Activated T-cell treated with anti-CD3 and anti-CD28 coated beads, Interleukin-2, amount 50 U/mL, for 4 hours (primary cell): ENCODE measurements at regions not wholly inside any gene's neighbourhood (a gene's known extent, or its start where the extent isn't known, plus 50 kb on each side); places are given as distances from the start of the nearest gene placed in this dataset.
"Not testable (repeated sequence)": the region's sequence is repeated elsewhere in the genome, so short reads cannot be mapped to it uniquely, and the experiment has no call there.

ENCODE experiments used
- ATAC-seq, 2 donors: fragments of 200-7000 bp; cut with Tn5 transposase; one replicate each; pipeline ENCODE4 v1.10.0; 2021
- DNase-seq: peaks from one replicate; pipeline ENCODE4 v3.0.0-alpha.2; 2020
- H3K27me3 Mint-ChIP-seq: one replicate; pipeline ENCODE4 v1.8.0; 2021; ENCODE audit warnings: low read depth, mixed read lengths
- H3K36me3 Mint-ChIP-seq: one replicate; pipeline ENCODE4 v1.8.0; 2022; ENCODE audit warnings: mixed read lengths; ENCODE audit not compliant: insufficient read depth
- H3K4me1 Mint-ChIP-seq: one replicate; pipeline ENCODE4 v1.8.0; 2021; ENCODE audit warnings: low read depth, mixed read lengths
- H3K4me3 Mint-ChIP-seq: one replicate; pipeline ENCODE4 v1.8.0; 2021; ENCODE audit warnings: mild to moderate bottlenecking, moderate library complexity, mixed read lengths
- H3K9me3 Mint-ChIP-seq: one replicate; pipeline ENCODE4 v1.8.0; 2021; ENCODE audit warnings: mixed read lengths

GRCh38 chr3:160078533-160078932 lies 89.9 kb downstream of the IL12A start:
- H3K4me3 Mint-ChIP-seq, result no peak overlapping the region
- no peaks in the 10 kb centered on the region for H3K27me3 Mint-ChIP-seq
- DNase-seq, result no peak
- ATAC-seq, result no peak
- no peaks in the 10 kb centered on the region for H3K36me3 Mint-ChIP-seq
- peaks cover 17% of the 10 kb centered on the region for H3K9me3 Mint-ChIP-seq
- no peaks in the 10 kb centered on the region for H3K4me1 Mint-ChIP-seq

GRCh38 chr3:160081958-160082533 lies 93.4 kb downstream of the IL12A start:
- no peak for ATAC-seq
- no peaks in the 10 kb centered on the region for H3K36me3 Mint-ChIP-seq
- H3K27me3 Mint-ChIP-seq, result no peaks in the 10 kb centered on the region
- H3K4me1 Mint-ChIP-seq, result no peaks in the 10 kb centered on the region
- DNase-seq, result no peak
- H3K9me3 Mint-ChIP-seq, result peaks cover 17% of the 10 kb centered on the region
- no peak overlapping the region for H3K4me3 Mint-ChIP-seq

- ATAC-seq, result no peak
- Mint-ChIP-seq H3K4me1 (no peaks in the 10 kb centered on the region), H3K9me3 (peaks cover 20% of the 10 kb centered on the region), H3K36me3 (no peaks in the 10 kb centered on the region), H3K4me3 (no peak overlapping the region), H3K27me3 (no peaks in the 10 kb centered on the region)
- DNase-seq, result no peak
Measured at GRCh38 chr3:160084998-160085397, 96.4 kb downstream of the IL12A start.

- Mint-ChIP-seq H3K4me3 (no peak overlapping the region), H3K9me3 (peaks cover 4% of the 10 kb centered on the region)
Measured at GRCh38 chr3:160088492-160089137, 100.0 kb downstream of the IL12A start.

GRCh38 chr3:160090653-160091052 lies 102.0 kb downstream of the IL12A start:
- Mint-ChIP-seq H3K4me1 (no peaks in the 10 kb centered on the region), H3K9me3 (peaks cover 4% of the 10 kb centered on the region), H3K4me3 (no peak overlapping the region), H3K36me3 (no peaks in the 10 kb centered on the region), H3K27me3 (no peaks in the 10 kb centered on the region)
- DNase-seq, result no peak
- no peak for ATAC-seq

More at GRCh38 chr3:160088492-160089137, 100.0 kb downstream of the IL12A start:
- H3K36me3 Mint-ChIP-seq, result no peaks in the 10 kb centered on the region
- ATAC-seq (no peak), DNase-seq (no peak)
- H3K4me1 Mint-ChIP-seq, result no peaks in the 10 kb centered on the region
- no peaks in the 10 kb centered on the region for H3K27me3 Mint-ChIP-seq

GRCh38 chr3:160091441-160091840 lies 102.8 kb downstream of the IL12A start:
- DNase-seq (no peak), ATAC-seq (no peak)
- H3K4me3 Mint-ChIP-seq, result no peak overlapping the region
- peaks cover 4% of the 10 kb centered on the region for H3K9me3 Mint-ChIP-seq
- H3K4me1 Mint-ChIP-seq, result no peaks in the 10 kb centered on the region
- H3K36me3 Mint-ChIP-seq, result no peaks in the 10 kb centered on the region
- no peaks in the 10 kb centered on the region for H3K27me3 Mint-ChIP-seq

GRCh38 chr3:160092760-160093159 lies 104.1 kb downstream of the IL12A start:
- H3K27me3 Mint-ChIP-seq, result no peaks in the 10 kb centered on the region
- H3K4me1 Mint-ChIP-seq, result no peaks in the 10 kb centered on the region
- DNase-seq (no peak), ATAC-seq (no peak)
- no peaks in the 10 kb centered on the region for H3K36me3 Mint-ChIP-seq
- H3K4me3 Mint-ChIP-seq, result no peak overlapping the region
- peaks cover 4% of the 10 kb centered on the region for H3K9me3 Mint-ChIP-seq

- no peaks in the 10 kb centered on the region for H3K9me3 Mint-ChIP-seq
- H3K4me1 Mint-ChIP-seq, result no peaks in the 10 kb centered on the region
- no peak overlapping the region for H3K4me3 Mint-ChIP-seq
- H3K36me3 Mint-ChIP-seq, result no peaks in the 10 kb centered on the region
- no peak for ATAC-seq
- no peaks in the 10 kb centered on the region for H3K27me3 Mint-ChIP-seq
- no peak for DNase-seq
Measured at GRCh38 chr3:160094562-160094961, 105.9 kb downstream of the IL12A start.

GRCh38 chr3:160097478-160097877 lies 108.8 kb downstream of the IL12A start:
- Mint-ChIP-seq H3K9me3 (no peaks in the 10 kb centered on the region), H3K36me3 (no peaks in the 10 kb centered on the region), H3K4me1 (no peaks in the 10 kb centered on the region), H3K27me3 (peaks cover 4% of the 10 kb centered on the region), H3K4me3 (no peak overlapping the region)
- DNase-seq (no peak), ATAC-seq (no peak)

GRCh38 chr3:160098261-160098908 lies 109.8 kb downstream of the IL12A start:
- Mint-ChIP-seq H3K9me3 (no peaks in the 10 kb centered on the region), H3K4me3 (no peak overlapping the region), H3K4me1 (no peaks in the 10 kb centered on the region), H3K27me3 (peaks cover 4% of the 10 kb centered on the region), H3K36me3 (no peaks in the 10 kb centered on the region)
- DNase-seq, result no peak
- ATAC-seq, result no peak

GRCh38 chr3:160098926-160099626 lies 110.4 kb downstream of the IL12A start:
- Mint-ChIP-seq H3K9me3 (no peaks in the 10 kb centered on the region), H3K27me3 (peaks cover 4% of the 10 kb centered on the region), H3K4me1 (no peaks in the 10 kb centered on the region), H3K36me3 (no peaks in the 10 kb centered on the region), H3K4me3 (no peak overlapping the region)
- DNase-seq (no peak), ATAC-seq (no peak)

GRCh38 chr3:160099834-160100233 lies 111.2 kb downstream of the IL12A start:
- H3K27me3 Mint-ChIP-seq, result peaks cover 4% of the 10 kb centered on the region
- no peaks in the 10 kb centered on the region for H3K36me3 Mint-ChIP-seq
- no peaks in the 10 kb centered on the region for H3K9me3 Mint-ChIP-seq
- no peaks in the 10 kb centered on the region for H3K4me1 Mint-ChIP-seq
- no peak for DNase-seq
- no peak for ATAC-seq
- no peak overlapping the region for H3K4me3 Mint-ChIP-seq

GRCh38 chr3:160100610-160101009 lies 112.0 kb downstream of the IL12A start:
- Mint-ChIP-seq H3K9me3 (no peaks in the 10 kb centered on the region), H3K27me3 (peaks cover 4% of the 10 kb centered on the region), H3K36me3 (no peaks in the 10 kb centered on the region), H3K4me3 (no peak overlapping the region), H3K4me1 (no peaks in the 10 kb centered on the region)
- DNase-seq (no peak), ATAC-seq (no peak)

GRCh38 chr3:160102001-160102400 lies 113.4 kb downstream of the IL12A start:
- H3K4me1 Mint-ChIP-seq, H3K9me3 Mint-ChIP-seq, ATAC-seq, H3K4me3 Mint-ChIP-seq, DNase-seq, H3K27me3 Mint-ChIP-seq, H3K36me3 Mint-ChIP-seq: not testable (repeated sequence)

GRCh38 chr3:160103397-160103796 lies 114.8 kb downstream of the IL12A start:
- Mint-ChIP-seq H3K9me3 (no peaks in the 10 kb centered on the region), H3K36me3 (no peaks in the 10 kb centered on the region), H3K4me3 (no peak overlapping the region), H3K27me3 (peaks cover 6% of the 10 kb centered on the region), H3K4me1 (no peaks in the 10 kb centered on the region)
- no peak for ATAC-seq
- no peak for DNase-seq
